ENCODE measurements at regions not wholly inside any gene's neighbourhood (a gene's known extent, or its start where the extent isn't known, plus 50 kb on each side); places are given as distances from the start of the nearest gene placed in this dataset.

GRCh38 chr6:62999796-63000195 is 211.5 kb upstream of the FKBP1C start:
- TF ChIP-seq EP300 (conservative IDR thresholded peaks at IDR 0.05; ENCODE audit: poor library complexity, severe bottlenecking) (no peak), CTCF (IDR thresholded peaks at IDR 0.05; ENCODE audit: poor library complexity, severe bottlenecking) (no peak)

Data from neural cell (in vitro differentiated cells).